ENCODE measurements at regions not wholly inside any gene's neighbourhood (a gene's known extent, or its start where the extent isn't known, plus 50 kb on each side); places are given as distances from the start of the nearest gene placed in this dataset.

GRCh38 chr4:123068081-123068480, 145.7 kb upstream of the NUDT6 start:
- TF ChIP-seq CTCF (IDR thresholded peaks at IDR 0.05; ENCODE audit: insufficient read depth, low read depth, low read length, missing control alignments), result no peak
- H3K4me3 ChIP-seq (ENCODE audit: low read length), result no peak overlapping the region
- no peak for DNase-seq (ENCODE audit: low read depth)

- peak; percentile 45 for DNase-seq (ENCODE audit: low read depth)
- H3K4me3 ChIP-seq (ENCODE audit: low read length), result no peak overlapping the region
- TF ChIP-seq CTCF (IDR thresholded peaks at IDR 0.05; ENCODE audit: insufficient read depth, low read depth, low read length, missing control alignments), result no peak
Measured at GRCh38 chr4:123072060-123072459, 149.7 kb upstream of the NUDT6 start.

- TF ChIP-seq CTCF (IDR thresholded peaks at IDR 0.05; ENCODE audit: insufficient read depth, low read depth, low read length, missing control alignments), result no peak
- DNase-seq (ENCODE audit: low read depth), result no peak
- H3K4me3 ChIP-seq (ENCODE audit: low read length), result no peak overlapping the region
Measured at GRCh38 chr4:123073650-123074049, 151.3 kb upstream of the NUDT6 start.

- DNase-seq (ENCODE audit: low read depth), result no peak
- no peak for TF ChIP-seq CTCF (IDR thresholded peaks at IDR 0.05; ENCODE audit: insufficient read depth, low read depth, low read length, missing control alignments)
- H3K4me3 ChIP-seq (ENCODE audit: low read length), result no peak overlapping the region
Measured at GRCh38 chr4:123077330-123077729, 154.9 kb upstream of the NUDT6 start.

- TF ChIP-seq CTCF (IDR thresholded peaks at IDR 0.05; ENCODE audit: insufficient read depth, low read depth, low read length, missing control alignments), result no peak
- DNase-seq (ENCODE audit: low read depth), result no peak
- H3K4me3 ChIP-seq (ENCODE audit: low read length), result no peak overlapping the region
Measured at GRCh38 chr4:123081971-123082370, 159.6 kb upstream of the NUDT6 start.

GRCh38 chr4:123083646-123084045, 161.2 kb upstream of the NUDT6 start:
- DNase-seq (ENCODE audit: low read depth), result no peak
- no peak for TF ChIP-seq CTCF (IDR thresholded peaks at IDR 0.05; ENCODE audit: insufficient read depth, low read depth, low read length, missing control alignments)
- no peak overlapping the region for H3K4me3 ChIP-seq (ENCODE audit: low read length)

GRCh38 chr4:123088501-123088900, 166.1 kb upstream of the NUDT6 start:
- no peak for TF ChIP-seq CTCF (IDR thresholded peaks at IDR 0.05; ENCODE audit: insufficient read depth, low read depth, low read length, missing control alignments)
- no peak for DNase-seq (ENCODE audit: low read depth)
- no peak overlapping the region for H3K4me3 ChIP-seq (ENCODE audit: low read length)

All from epithelial cell of esophagus (primary cell).